ENCODE measurements at regions not wholly inside any gene's neighbourhood (a gene's known extent, or its start where the extent isn't known, plus 50 kb on each side); places are given as distances from the start of the nearest gene placed in this dataset.

DNA sequence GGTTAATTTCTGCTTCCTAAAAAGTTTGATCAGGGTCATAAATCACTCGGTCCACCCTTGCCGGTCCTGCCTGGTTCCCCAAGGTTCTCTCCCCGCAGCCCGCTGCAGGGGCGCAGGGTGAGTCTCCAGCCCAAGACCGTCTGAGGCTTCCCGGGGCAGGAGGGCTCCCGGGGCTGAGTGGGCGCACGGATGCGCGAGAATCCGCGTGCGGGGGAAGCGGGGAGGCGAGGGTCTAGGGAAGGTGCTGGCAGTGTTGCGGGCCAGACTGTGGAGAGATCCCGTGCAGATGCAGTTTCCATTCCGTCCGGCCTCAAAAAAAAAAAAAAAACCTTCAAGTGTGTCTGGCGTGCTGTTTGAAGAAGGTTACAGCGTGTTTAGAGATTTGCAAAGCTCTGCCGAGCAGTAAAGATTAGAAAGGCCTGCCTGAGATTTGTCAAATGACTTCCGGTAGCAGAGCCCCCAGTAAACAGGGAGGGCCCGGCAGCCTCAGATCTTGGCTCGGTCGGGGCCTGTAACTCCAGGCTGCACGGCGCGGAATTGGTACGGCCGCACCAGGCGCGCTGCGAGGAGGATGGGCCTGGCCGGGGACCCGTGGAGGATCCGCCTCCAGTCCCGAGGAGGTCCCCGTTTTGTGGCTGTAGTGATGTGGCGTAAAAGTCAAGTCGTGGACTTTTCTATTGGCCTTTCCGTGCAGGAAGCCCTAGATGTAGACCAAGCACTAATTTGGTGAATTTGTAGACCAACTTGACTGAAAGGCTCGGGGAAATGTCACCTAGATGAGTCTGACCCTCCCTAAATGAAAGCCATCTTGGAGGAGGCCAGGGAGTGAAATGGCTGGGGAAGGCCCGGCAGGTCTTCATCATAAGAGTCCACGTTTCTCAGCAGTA, 293.2 kb upstream of the NFE2L3 start:
- Mint-ChIP-seq H3K27me3 (peaks cover 39% of the 10 kb centered on the region), H3K4me3 (peak overlapping the region; percentile 21), H3K36me3 (ENCODE audit: low read depth) (peaks cover 4% of the 10 kb centered on the region), H3K9me3 (peaks cover 7% of the 10 kb centered on the region), H3K27ac (no peak overlapping the region), H3K4me1 (ENCODE audit: low read depth) (peaks cover 32% of the 10 kb centered on the region)
- ATAC-seq (no peak), DNase-seq (peak; percentile 10)
- TF ChIP-seq, protein P1, sequence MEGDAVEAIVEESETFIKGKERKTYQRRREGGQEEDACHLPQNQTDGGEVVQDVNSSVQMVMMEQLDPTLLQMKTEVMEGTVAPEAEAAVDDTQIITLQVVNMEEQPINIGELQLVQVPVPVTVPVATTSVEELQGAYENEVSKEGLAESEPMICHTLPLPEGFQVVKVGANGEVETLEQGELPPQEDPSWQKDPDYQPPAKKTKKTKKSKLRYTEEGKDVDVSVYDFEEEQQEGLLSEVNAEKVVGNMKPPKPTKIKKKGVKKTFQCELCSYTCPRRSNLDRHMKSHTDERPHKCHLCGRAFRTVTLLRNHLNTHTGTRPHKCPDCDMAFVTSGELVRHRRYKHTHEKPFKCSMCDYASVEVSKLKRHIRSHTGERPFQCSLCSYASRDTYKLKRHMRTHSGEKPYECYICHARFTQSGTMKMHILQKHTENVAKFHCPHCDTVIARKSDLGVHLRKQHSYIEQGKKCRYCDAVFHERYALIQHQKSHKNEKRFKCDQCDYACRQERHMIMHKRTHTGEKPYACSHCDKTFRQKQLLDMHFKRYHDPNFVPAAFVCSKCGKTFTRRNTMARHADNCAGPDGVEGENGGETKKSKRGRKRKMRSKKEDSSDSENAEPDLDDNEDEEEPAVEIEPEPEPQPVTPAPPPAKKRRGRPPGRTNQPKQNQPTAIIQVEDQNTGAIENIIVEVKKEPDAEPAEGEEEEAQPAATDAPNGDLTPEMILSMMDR (IDR thresholded peaks at IDR 0.05), result no peak
- POLR2A ChIA-PET, result no interaction called here
- intact Hi-C loops (cut with micrococcal nuclease), result loop anchor here (5.0 kb wide), 1 partner anchor 596 kb away; no protein-coding TSS in a partner anchor
- CTCF ChIA-PET, result interaction anchor here (0.9 kb wide), 1 partner anchor 290 kb away, joined by 3 read pairs; no protein-coding TSS in a partner anchor

DNA sequence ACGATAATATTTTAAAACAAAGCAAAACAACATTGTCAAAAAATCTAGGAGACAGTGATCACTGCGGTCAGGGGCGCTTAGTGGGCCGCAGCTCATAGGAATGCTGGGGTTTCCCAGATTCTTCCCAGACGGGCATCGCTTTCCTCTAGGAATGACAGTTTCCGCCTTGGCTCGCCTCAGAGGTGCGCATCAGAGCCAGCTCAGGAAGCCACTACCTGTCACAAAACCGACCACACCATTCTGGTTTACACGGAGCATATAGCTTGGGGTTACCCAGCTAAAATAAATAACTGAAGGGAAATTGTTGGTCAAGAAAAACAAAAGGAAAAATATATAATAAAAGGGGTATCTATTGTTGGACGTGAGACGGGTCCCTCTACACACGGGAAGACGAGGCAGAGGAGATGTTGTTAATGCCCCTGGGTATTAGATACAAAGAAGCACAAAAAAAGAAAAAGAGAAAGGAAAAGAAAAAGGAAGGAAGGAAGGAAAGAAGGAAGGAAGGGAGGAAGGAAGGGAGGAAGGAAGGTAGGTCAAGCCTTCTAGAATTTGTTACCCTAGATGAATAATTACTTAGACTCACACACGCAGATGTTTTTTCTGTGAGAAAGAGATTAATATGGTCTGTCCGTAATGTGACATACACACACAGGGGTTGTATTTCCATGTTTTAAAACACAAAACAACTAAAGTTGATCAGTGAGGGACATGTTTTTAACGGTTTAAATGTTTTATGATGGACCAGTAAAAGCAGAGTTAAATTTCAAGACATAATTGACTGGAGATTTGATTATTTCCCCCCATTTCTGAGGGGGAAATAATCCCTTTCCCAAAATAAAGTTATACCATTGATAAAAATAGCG, 292.4 kb upstream of the NFE2L3 start:
- Mint-ChIP-seq H3K27me3 (peaks cover 34% of the 10 kb centered on the region), H3K36me3 (ENCODE audit: low read depth) (peaks cover 4% of the 10 kb centered on the region), H3K4me1 (ENCODE audit: low read depth) (peaks cover 27% of the 10 kb centered on the region), H3K9me3 (peaks cover 7% of the 10 kb centered on the region), H3K4me3 (peak overlapping the region; percentile 32), H3K27ac (no peak overlapping the region)
- CTCF ChIA-PET, result interaction anchor here (0.9 kb wide), 1 partner anchor 291 kb away, joined by 3 read pairs; no protein-coding TSS in a partner anchor
- no peak for DNase-seq
- POLR2A ChIA-PET, result no interaction called here
- ATAC-seq, result no peak
- intact Hi-C loops (cut with micrococcal nuclease), result loop anchor here (5.0 kb wide), 1 partner anchor 597 kb away; no protein-coding TSS in a partner anchor
- TF ChIP-seq, protein P1 (IDR thresholded peaks at IDR 0.05), result no peak

GRCh38 chr7:25860275-25861163, 291.5 kb upstream of the NFE2L3 start:
- DNase-seq (peak; percentile 6), ATAC-seq (no peak)
- POLR2A ChIA-PET, result interaction anchor here (0.6 kb wide), 1 partner anchor 8 kb away, joined by 3 read pairs; no protein-coding TSS in a partner anchor
- Mint-ChIP-seq H3K4me3 (no peak overlapping the region), H3K36me3 (ENCODE audit: low read depth) (peaks cover 4% of the 10 kb centered on the region), H3K27me3 (peaks cover 34% of the 10 kb centered on the region), H3K9me3 (peaks cover 7% of the 10 kb centered on the region), H3K27ac (no peak overlapping the region), H3K4me1 (ENCODE audit: low read depth) (peaks cover 24% of the 10 kb centered on the region)
- CTCF ChIA-PET, result interaction anchor here (1.4 to 2.7 kb wide), 2 partner anchors 9 to 33 kb away, joined by 5 to 12 read pairs; no protein-coding TSS in a partner anchor
- TF ChIP-seq, protein P1 (IDR thresholded peaks at IDR 0.05), result no peak
- intact Hi-C loops (cut with micrococcal nuclease), result no loop called here

DNA sequence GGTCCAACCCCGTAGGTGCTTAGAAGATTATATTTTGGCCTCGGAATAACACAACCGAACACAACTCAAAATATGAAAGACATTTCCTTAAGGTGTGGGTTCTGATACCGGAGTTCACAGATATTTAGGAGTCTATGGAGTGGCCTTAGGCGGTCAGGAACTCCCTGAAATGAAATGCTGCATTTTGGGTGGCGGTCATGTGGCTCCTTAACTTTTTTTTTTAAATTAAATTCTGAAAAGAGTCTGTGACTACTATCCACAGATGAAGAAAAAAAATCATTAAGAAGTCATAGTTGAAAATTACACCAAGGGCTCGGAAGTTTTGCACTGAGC, 290.9 kb upstream of the NFE2L3 start:
- H3K27ac Mint-ChIP-seq, result no peak overlapping the region
- peaks cover 36% of the 10 kb centered on the region for H3K27me3 Mint-ChIP-seq
- ChIA-PET CTCF (interaction anchor here (0.7 to 2.7 kb wide), 3 partner anchors 9 to 1287 kb away, joined by 3 to 12 read pairs (median 5); no protein-coding TSS in a partner anchor), POLR2A (interaction anchor here (1.4 kb wide), 1 partner anchor 326 kb away, joined by 3 read pairs; no protein-coding TSS in a partner anchor)
- H3K4me1 Mint-ChIP-seq (ENCODE audit: low read depth), result peaks cover 24% of the 10 kb centered on the region
- TF ChIP-seq, protein P1 (IDR thresholded peaks at IDR 0.05), result no peak
- peaks cover 7% of the 10 kb centered on the region for H3K9me3 Mint-ChIP-seq
- H3K4me3 Mint-ChIP-seq, result no peak overlapping the region
- intact Hi-C loops (cut with micrococcal nuclease), result no loop called here
- DNase-seq (no peak), ATAC-seq (no peak)
- peaks cover 4% of the 10 kb centered on the region for H3K36me3 Mint-ChIP-seq (ENCODE audit: low read depth)

Measured in activated CD8-positive, alpha-beta T cell treated with anti-CD3 and anti-CD28 coated beads for 36 hours (primary cell).